HG03571 (cell line): ENCODE measurements at regions not wholly inside any gene's neighbourhood (a gene's known extent, or its start where the extent isn't known, plus 50 kb on each side); places are given as distances from the start of the nearest gene placed in this dataset.

Experiments
- ATAC-seq: cut with Tn5 transposase; IDR thresholded peaks from one replicate; pipeline ENCODE4 v1.9.1; 2021; ENCODE audit not compliant: unreplicated experiment

GRCh38 chr21:28256420-28256831 lies 736.3 kb downstream of the LTN1 start:
- ATAC-seq, result no peak

- ATAC-seq, result no peak
Observed at GRCh38 chr21:28253961-28254360, 738.7 kb downstream of the LTN1 start.

GRCh38 chr21:28253338-28253737 lies 739.3 kb downstream of the LTN1 start:
- ATAC-seq, result no peak

- ATAC-seq, result no peak
Observed at GRCh38 chr21:28252928-28253327, 739.7 kb downstream of the LTN1 start.

GRCh38 chr21:28250946-28251345 lies 741.7 kb downstream of the LTN1 start:
- no peak for ATAC-seq

- ATAC-seq, result no peak
Observed at GRCh38 chr21:28247454-28248020, 745.1 kb downstream of the LTN1 start.

- ATAC-seq, result no peak
Observed at GRCh38 chr21:28240586-28240985, 752.1 kb downstream of the LTN1 start.

- no peak for ATAC-seq
Observed at GRCh38 chr21:28239340-28239739, 753.3 kb downstream of the LTN1 start.

- no peak for ATAC-seq
Observed at GRCh38 chr21:28237661-28238060, 755.0 kb downstream of the LTN1 start.

GRCh38 chr21:28235169-28235895 lies 757.3 kb downstream of the LTN1 start:
- no peak for ATAC-seq

GRCh38 chr21:28234326-28234725 lies 758.4 kb downstream of the LTN1 start:
- ATAC-seq, result no peak

- no peak for ATAC-seq
Observed at GRCh38 chr21:28233536-28234220, 759.0 kb downstream of the LTN1 start.

- no peak for ATAC-seq
Observed at GRCh38 chr21:28230559-28230958, 762.1 kb downstream of the LTN1 start.

- ATAC-seq, result no peak
Observed at GRCh38 chr21:28229814-28230213, 762.9 kb downstream of the LTN1 start.

- no peak for ATAC-seq
Observed at GRCh38 chr21:28228636-28228995, 764.1 kb downstream of the LTN1 start.

GRCh38 chr21:28227881-28228635 lies 764.6 kb downstream of the LTN1 start:
- ATAC-seq, result no peak

GRCh38 chr21:28226563-28226962 lies 766.1 kb downstream of the LTN1 start:
- ATAC-seq, result no peak

- ATAC-seq, result no peak
Observed at GRCh38 chr21:28224191-28224726, 768.4 kb downstream of the LTN1 start.

GRCh38 chr21:28221984-28222383 lies 770.7 kb downstream of the LTN1 start:
- ATAC-seq, result no peak

GRCh38 chr21:28220680-28221079 lies 772.0 kb downstream of the LTN1 start:
- no peak for ATAC-seq

- ATAC-seq, result no peak
Observed at GRCh38 chr21:28216976-28217523, 775.6 kb downstream of the LTN1 start.
